ENCODE measurements at regions not wholly inside any gene's neighbourhood (a gene's known extent, or its start where the extent isn't known, plus 50 kb on each side); places are given as distances from the start of the nearest gene placed in this dataset.
"Not testable (repeated sequence)": the region's sequence is repeated elsewhere in the genome, so short reads cannot be mapped to it uniquely, and the experiment has no call there.

DNA sequence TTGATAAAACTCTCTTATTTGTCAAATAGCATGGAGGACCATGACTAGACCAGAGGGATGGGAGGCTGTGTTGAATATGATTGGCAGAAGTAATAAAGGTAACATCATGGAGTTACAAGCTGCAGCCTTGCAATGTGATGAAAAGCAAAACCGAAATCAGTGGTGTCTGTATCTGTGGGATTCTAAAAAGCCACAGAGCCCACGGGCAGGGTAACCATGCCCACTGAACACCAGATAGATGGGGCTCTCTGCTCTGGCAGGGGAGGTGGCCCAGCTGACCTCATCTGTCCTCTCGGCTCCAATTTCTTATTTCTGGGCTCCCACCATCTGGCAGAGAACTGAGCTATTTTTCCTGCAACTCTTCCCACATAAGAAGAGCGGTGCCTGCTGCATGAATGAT lies 1072.2 kb downstream of the GATA3 start:
- TF ChIP-seq CTCF (IDR thresholded peaks at IDR 0.05; ENCODE audit: borderline replicate concordance, insufficient read depth, low read depth, low read length), result no peak
- H3K4me3 ChIP-seq (ENCODE audit: low read depth, low read length), result no peak overlapping the region

DNA sequence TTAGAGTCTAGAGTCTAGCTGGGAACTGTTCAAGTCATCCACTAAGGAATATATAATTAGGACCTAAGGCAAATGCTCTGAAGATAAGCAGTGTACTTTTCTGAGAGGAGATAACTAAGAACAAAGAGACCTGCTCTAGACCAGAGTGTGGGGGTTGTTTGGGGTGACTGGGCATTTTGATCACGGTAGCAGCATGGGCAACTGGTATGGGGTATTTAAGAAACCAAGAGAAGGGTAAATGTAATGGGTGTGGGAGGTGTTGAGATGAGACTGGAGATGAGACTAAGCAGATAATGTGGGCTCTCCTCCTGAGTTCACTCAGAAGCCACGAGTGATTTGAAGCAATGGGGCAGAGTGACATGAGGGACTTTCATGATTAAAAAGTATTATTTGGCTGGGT lies 1082.9 kb downstream of the GATA3 start:
- TF ChIP-seq CTCF (IDR thresholded peaks at IDR 0.05; ENCODE audit: borderline replicate concordance, insufficient read depth, low read depth, low read length), result no peak
- no peak overlapping the region for H3K4me3 ChIP-seq (ENCODE audit: low read depth, low read length)

DNA sequence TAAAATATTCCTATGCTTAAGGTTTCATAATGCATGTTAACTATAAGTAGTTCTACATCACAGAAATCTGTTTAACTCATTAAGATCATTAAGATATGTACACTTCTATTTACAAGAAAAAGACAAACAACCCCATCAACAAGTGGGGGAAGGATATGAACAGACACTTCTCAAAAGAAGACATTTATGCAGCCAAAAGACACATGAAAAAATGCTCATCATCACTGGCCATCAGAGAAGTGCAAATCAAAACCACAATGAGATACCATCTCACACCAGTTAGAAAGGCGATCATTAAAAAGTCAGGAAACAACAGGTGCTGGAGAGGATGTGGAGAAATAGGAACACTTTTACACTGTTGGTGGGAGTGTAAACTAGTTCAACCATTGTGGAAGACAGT lies 1084.3 kb downstream of the GATA3 start:
- not testable (repeated sequence) for H3K4me3 ChIP-seq (ENCODE audit: low read depth, low read length)

DNA sequence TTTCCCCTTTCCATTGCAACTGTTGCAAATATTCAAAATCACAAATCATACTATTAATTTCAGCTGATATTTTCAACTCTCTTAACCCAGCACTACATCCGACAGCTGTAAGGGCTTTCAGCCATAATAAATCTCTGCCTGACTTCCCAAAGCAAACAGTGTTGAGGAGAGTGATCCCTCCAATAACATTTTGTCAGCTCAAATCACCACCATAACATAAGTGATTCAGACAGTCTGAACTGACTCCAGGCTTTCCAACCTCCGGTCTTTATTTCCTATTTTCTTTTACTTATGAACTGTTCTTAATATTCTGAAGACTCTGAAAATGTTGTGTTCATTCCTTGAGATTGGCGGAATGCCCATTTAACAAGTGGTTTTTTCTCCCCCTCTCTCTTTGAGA lies 1085.9 kb downstream of the GATA3 start:
- no peak for TF ChIP-seq CTCF (IDR thresholded peaks at IDR 0.05; ENCODE audit: borderline replicate concordance, insufficient read depth, low read depth, low read length)
- no peak overlapping the region for H3K4me3 ChIP-seq (ENCODE audit: low read depth, low read length)

- TF ChIP-seq CTCF (IDR thresholded peaks at IDR 0.05; ENCODE audit: borderline replicate concordance, insufficient read depth, low read depth, low read length), result no peak
- H3K4me3 ChIP-seq (ENCODE audit: low read depth, low read length), result no peak overlapping the region
Observed at GRCh38 chr10:9147475-9147874, 1093.0 kb downstream of the GATA3 start.

GRCh38 chr10:9149134-9149533 lies 1094.6 kb downstream of the GATA3 start:
- TF ChIP-seq CTCF (IDR thresholded peaks at IDR 0.05; ENCODE audit: borderline replicate concordance, insufficient read depth, low read depth, low read length), result no peak
- no peak overlapping the region for H3K4me3 ChIP-seq (ENCODE audit: low read depth, low read length)

- not testable (repeated sequence) for H3K4me3 ChIP-seq (ENCODE audit: low read depth, low read length)
Observed at GRCh38 chr10:9153057-9153456, 1098.6 kb downstream of the GATA3 start.

DNA sequence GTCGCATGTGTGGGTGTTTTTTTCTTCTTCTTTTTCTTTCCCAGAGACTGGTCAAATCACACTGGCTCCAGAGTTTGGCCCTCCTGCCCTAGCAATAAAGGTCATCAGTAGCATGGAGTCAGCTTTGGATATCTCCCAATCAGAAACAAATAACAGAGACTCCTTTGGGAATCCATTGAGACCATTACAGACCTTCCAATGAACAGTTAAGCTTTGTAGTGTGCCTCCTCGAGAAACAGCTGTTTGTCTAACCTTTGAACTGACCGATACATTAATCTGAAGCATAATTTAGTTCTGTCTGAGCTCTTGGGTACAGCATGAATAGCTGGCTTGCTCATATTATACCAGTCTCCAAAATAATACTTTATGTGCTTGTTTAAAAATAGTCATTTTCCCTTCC lies 1103.2 kb downstream of the GATA3 start:
- TF ChIP-seq CTCF (IDR thresholded peaks at IDR 0.05; ENCODE audit: borderline replicate concordance, insufficient read depth, low read depth, low read length), result no peak
- no peak overlapping the region for H3K4me3 ChIP-seq (ENCODE audit: low read depth, low read length)

All from GM12875 (cell line).